ENCODE measurements at regions not wholly inside any gene's neighbourhood (a gene's known extent, or its start where the extent isn't known, plus 50 kb on each side); places are given as distances from the start of the nearest gene placed in this dataset.
"Not testable (repeated sequence)": the region's sequence is repeated elsewhere in the genome, so short reads cannot be mapped to it uniquely, and the experiment has no call there.

DNA sequence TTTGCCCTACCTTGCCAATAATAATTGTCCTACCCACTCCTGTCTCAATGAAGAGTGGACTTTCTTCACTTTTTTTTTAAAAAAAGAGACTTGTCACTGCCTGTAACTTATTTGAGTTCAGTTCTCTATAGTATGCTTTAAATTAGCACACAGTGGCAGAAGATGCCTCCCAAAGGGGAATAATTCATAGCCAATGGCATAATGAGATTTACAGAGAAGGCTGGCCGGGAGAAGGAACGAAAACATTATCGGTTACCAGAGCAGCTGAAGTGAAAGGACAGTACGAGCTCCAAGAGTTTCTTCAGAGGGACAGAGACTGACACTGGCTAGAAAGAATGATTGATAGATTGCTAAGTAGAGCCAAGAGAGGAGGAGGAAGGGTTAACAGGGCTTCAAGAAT is 356.3 kb downstream of the EMP1 start:
- no peak for DNase-seq

DNA sequence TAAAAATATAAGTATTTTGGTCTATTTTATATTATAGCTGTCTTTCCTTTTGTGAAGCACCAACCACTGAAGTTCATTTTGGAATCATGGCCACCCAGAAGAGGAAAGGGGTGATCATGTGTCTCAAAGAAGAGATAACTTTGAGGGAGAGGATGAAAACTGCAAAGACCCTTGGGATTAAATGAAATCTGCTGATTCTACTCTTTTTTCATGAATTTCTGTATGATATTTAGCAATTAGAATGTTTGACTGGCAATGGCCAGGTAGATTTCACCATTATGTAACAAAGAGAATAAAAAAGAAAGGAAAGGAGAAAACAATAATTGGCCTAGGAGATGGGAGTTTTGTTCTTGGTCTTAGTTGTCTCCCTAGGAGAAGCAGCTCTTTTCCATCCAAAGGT is 350.8 kb downstream of the EMP1 start:
- no peak for DNase-seq

DNA sequence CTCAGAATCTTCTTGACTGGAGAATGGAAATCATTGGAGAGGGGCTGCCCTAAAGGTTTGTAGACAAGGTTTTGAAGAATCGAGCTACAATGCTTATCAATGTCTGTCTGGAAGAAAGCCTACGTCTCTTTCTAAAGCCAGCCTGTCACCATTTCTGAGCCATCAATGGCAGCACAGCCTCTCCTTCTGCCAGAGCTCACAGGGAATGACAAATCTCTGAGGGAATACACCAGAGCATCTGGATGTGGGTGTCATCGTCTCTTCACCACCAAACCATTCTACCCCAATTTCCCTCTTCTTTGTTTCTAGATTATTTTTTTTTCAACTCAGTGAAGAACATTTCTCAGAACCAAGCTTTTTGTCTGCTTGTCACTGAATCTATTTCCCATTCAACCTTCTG is 349.7 kb downstream of the EMP1 start:
- no peak for DNase-seq

DNA sequence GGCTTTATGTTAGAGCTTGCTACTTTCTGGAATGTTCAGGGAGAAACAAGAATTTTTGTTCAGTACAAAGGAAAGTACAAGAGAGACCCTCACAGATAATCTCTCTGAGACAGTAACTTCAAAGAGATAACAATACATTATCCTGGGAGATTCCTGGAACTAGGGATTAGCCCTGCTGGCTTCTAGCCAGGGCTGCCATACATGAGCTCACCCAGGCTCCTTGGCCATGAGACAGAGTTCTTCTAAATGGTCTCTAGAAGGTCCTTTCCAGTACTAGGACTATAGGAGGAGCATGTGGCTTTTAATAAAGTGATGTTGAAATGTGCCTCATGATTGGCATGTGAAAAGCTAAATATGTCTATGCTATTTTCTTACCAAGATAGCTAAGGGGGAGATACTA is 342.5 kb downstream of the EMP1 start:
- no peak for DNase-seq

DNA sequence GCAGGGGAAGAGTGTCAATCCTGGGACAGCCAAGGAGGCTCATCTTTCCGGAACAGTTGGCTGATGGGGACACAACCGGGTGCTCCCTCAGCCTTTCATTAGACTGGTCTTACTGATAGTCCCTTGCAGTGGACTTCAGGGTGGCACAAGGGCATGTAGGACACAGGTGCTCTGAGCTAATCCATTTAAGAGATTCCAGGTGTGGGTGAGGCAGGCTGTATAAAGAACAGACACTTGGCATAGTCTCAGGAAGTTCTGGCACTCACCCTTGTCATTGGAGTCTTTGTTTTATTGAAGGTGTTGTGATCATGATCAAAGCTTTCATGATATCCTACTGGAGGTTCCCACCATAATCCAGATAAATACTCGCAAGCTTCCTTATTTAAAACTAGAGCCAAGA is 341.6 kb downstream of the EMP1 start:
- no peak for DNase-seq

DNA sequence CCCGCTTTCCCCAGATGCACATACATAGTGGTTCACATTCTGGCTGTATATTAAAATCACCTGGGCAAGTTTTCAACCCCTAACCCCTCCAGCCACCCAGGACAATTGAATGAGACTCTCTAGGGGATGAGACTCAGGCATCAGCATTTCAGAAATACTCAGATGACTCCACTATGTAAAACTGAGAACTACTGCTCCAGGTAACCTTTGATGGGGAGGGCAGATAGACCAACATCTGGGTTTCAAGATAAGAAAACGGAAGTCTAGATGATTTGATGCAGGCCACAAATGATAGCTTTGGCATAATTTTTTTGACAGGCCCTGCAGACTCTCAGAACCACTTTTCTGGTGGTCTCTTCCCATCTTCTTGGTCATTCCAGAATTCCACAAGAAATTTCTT is 341.1 kb downstream of the EMP1 start:
- no peak for DNase-seq

DNA sequence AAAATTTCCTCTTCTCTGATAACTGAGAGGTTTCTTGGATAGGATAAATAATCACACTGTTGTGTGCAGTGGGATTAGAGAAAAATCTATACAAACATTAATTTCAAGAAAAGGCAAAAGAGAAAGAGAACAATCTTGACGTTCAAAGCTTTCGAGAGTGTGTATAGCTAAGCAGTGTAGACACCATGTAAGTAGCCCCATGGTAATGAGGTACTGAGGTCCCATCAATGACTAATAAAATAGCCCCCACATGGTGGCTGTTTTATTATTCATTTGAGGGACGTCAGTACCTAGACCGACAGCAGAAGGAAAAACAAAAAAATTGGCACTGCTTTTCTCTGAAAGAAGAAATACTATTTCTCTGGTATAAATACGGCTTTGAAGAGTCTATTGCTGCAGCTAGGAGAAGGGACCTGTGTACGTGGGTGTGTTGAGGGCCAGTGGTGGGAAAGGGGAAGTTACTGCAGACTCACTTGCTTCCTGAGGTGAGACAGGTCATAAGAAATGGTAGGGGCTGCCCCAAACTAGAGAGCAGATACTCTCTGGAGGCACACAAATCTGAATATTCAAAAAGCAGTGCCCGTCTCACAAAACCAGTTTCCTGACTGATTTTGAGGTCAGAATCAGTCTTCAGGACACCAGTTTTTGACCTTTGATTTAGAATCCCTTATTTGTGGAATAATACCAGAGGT is 339.8 kb downstream of the EMP1 start:
- DNase-seq: no peak

DNA sequence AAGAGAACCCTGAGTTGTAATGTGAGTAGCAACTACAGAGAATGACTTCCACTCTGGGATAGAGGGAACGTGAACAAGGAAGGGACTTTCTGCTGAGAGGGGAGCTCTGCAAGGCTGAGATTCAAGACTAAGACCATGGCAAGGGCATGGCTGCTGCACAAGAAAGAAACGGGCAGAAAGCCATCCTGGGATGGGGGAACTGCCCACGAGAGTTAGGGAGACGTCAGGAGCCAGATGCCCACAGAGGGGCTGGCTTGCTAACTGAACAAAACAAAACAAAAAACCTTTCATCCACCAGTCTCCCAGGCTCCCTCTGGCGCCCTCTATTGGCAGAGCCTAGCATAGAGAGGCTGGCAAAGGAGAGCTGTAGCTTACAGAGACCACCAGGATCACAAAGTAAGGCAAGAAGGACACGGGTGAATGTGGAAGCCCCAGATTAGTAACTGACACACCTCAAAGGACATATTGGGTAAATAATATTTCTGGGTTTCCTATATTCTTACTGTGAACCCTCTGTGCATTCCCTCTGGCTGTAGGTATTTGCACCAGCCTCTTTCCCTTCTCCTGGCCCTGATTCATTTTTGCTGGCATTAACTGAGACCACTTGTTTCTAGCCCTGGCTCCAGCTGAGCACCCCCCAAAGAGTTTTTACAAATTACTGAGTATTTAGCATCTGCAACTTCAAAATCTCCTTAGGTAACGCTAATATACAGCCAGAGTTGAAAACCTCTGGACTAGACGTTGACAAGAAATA is 338.3 kb downstream of the EMP1 start:
- peak; percentile 24 for DNase-seq

DNA sequence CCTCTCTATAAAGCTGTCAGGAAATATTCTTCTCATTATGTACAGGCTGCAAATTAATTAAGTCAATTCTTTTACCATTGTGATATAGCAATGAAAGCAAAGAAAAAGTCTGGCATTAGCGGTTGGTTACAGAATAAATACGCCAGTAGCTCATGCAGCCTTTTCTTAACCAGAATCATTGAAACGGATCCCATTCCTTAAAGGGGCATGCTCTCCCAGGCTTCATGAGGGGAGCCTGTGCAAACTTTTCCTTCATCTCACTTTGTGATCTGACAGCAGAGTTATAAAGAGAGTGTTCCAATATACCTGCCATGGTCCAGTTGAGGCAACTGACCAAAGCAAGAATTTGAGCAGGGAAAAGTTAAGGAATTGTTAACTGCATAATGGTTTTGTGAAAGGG is 337.7 kb downstream of the EMP1 start:
- no peak for DNase-seq

DNA sequence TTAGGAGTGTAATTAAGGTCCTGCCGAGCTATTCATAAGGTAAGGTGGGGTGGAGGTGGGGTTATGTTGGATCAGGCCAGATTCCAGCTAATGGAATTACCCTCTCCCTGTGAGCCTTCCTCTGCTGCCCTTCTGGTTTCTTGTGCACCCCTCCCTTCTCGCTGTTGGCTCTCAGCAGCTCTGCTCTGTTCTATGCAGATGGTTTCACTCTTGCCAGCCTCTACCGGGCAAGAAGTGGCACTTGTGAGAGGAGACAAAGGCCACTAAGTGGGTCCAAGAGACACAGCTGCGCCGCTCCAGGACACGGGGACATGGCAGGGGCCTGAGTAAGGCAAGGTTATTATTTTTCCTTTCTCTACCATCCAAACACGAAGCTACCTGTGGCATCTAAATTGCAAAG is 334.4 kb downstream of the EMP1 start:
- no peak for DNase-seq

DNA sequence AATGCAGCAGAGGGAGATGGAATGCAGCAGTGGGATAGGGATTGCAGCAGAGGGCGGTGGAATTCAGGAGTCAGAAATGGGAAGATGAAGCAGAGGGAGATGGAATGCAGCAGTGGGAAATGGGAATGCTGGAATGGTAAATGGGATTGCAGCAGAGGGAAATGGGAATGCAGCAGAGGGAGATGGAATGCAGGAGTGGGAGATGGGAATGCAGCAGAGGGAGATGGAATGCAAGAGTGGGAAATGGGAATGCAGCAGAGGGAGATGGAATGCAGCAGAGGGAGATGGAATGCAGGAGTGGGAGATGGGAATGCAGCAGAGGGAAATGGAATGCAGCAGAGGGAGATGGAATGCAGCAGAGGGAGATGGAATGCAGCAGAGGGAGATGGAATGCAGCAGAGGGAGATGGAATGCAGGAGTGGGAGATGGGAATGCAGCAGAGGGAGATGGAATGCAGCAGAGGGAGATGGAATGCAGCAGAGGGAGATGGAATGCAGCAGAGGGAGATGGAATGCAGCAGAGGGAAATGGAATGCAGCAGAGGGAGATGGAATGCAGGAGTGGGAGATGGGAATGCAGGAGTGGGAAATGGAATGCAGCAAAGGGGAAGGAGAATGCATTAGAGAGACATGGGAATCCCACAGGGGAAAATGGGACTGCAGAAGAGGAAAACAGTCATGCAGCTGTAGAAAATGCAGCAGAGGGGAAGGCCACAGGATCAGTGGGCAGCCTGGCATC is 329.8 kb downstream of the EMP1 start:
- DNase-seq: not testable (repeated sequence)

DNA sequence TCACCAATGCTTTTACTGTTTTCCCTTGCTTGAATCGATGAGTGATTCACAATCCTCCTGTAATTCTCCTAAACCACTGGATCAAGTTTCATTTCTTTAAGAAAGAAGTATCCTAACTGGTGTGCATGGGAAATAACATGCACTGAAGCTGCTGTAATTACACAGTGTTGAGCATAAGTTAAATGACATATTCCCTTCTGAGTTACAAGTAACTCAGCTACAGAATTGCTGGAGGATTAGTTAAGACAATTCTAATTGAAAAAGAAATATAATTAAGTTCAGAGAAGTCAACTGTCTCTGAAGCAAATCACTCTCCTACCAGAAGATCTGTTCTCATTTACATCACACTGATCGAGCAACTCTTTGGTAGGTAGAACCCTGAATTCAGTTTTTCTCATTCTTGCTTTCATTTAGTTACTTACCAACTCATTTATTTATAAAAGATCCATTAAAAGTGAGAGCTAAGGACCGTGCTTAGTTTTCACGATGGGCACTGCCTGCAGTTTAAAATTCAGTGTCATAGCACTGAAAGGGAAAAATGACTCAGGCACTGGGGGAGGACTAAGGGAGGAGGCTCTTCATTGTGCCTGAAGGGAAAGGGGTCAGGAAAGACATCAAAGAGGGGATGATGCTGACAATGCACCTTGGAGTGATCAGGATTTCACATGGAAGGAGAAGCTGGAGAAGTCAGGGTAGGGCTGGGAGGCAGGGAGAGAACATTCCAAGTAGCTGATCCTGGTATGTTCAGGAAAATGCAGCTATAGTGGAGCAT is 327.2 kb downstream of the EMP1 start:
- DNase-seq: no peak

DNA sequence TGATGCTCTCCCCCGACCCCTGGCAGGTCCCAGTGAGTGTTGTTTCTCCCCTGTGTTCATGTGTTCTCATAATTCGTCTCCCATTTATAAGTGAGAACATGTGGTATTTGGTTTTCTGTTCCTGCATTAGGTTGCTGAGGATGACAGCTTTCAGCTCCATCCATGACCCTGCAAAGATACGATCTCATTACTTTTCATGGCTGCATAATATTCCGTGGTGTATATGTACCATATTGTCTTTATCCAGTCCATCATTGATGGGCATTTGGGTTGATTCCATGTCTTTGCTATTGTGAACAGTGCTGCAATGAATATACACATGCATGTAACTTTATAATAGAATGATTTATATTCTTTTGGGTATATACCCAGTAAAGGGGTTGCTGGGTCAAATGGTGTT is 321.5 kb downstream of the EMP1 start:
- DNase-seq: not testable (repeated sequence)

DNA sequence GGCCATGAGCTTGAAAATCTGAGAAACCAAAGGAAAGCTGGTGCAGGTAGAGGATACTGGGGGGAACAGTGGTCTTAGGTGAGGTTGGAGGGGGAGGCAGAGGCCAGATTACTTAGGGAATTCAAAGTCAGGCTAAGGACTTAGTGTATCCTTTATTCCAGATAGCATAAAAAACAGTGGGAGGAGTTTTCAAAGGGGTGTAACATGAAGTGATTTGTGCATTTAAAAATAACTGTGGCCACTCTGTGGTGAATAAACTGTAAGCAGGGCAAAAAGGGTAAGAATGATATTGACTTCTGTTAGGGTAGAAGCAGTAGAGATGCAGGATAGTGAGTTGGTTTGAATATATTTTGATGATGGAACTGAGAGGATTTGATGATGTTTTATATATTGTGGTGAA is 313.2 kb downstream of the EMP1 start:
- DNase-seq: no peak

DNA sequence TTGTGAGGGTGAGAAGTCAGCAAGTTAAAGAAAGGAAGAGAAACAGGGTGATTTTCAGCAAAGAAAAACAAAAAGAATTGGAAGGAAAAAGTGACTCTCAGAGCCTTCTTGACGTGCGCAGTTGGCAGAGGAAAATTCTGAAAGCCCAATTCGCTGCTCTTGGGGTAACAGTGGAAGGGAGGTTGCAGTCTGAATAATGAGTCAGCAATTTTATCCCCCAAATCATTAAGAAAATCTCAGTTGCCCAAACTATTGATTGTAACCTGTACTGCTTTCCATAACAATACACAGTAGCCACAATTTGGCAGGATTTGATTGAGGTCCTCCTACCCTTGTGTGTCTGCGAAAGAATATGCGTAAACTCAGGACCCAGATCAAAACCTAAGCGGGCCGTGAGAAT is 309.1 kb downstream of the EMP1 start:
- no peak for DNase-seq

DNA sequence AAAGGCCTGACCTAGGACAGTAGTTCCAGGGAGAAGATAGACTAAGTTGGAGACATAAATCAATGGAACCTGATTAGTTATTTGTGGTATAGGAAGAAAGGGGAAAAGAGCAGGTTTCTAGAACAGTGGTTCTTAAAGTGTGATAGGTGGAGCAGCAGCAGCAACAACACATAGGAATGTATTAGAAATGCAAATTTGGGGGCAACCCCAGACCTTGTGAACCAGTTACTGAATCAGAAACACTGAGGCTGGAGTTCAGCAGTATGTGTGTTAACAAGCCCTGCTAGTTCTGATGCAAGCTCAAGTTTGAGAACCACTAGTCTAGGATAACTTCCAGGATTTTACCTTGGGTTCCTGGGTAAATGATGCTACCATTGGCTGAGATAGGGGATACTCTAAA is 308.7 kb downstream of the EMP1 start:
- DNase-seq: no peak

DNA sequence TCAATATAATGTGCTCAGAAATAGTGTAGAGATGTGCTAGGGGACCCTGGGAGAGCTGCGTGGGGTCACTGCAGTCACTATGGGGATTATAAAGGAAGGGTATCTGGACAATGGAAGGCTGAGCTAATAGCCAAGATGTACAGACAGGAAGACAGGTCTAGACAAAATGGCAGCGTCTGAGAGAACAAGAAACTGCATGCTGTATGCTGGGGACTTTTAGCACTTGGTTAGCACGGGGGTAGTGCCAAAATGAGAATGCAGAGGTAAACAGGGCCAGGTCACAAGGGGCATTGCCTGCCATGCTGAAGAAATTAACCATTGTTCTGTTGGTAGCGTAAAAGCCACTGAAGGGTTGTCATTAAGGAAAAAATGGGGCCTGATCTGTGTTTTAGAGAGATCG is 308.2 kb downstream of the EMP1 start:
- no peak for DNase-seq

DNA sequence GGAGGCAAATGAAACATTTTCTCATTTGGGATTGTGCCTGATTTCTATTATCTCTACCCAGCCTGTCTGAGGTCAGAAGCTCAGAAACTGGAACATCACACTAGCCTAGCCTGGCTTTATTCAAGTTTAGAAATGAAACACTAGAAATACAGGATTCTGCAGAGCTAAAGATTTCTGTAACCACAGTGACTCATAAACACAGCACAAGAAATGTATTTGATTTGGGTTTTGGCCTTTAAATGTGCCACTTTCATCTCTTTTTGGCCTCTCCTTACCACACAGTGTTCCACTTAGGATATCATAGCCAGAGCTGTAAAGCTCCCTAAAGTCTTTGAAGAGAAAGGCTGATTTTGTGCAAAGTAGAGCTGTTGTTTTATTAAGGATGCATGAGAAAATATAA is 307.5 kb downstream of the EMP1 start:
- DNase-seq: no peak

DNA sequence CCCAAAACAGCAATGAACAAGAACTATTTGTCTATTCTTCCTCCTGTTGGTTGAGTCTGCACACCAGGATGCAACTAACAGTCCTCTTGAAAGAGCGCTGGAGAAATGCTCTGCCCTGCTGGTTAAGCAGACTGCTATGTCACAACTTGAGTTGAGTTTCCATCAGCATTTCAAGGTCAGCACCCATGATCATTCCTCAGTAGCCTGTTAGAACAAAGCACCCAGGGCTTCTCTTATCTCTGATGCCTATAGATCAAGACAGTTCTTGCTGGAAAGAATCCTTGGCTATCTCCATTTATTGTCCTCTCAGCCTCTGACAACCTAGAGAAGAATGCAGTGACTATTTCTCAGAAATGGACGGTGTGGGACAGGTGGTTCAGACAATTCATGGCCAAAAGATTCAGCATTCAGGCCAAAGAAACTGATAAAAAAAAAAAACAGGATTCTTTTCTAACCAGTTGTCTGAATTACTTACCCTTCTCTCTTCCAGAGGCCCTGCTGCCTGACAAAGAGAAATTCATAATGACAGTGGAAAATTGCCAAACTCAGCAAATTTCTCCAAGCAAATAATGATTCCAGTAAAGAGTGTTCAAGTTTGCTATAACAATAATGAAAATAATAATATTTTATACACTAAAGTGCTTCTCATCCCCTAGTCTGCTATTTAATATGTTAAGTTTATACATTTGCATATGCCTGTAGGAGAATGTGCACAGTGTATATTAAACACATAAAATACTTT is 306.7 kb downstream of the EMP1 start:
- DNase-seq: no peak

DNA sequence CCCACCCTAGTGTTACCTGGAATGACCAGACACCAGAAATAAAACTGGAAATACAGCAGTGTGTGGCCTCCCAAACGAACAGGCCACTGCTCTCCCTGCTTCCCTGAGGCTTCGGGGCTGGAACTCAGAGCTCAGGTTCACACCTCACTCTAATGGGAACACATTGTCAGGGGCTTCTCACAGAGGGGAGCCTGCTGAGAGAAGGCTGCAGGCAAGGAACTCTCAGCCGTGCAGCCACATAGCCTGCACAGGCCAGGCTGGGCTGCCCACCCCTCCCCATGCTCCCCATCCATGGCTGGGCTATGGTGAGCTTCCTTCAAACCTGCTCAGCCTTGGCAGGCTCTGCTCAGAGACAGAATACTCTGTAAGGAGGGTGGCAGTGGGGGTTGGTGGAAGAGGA is 302.5 kb downstream of the EMP1 start:
- DNase-seq: no peak

DNA sequence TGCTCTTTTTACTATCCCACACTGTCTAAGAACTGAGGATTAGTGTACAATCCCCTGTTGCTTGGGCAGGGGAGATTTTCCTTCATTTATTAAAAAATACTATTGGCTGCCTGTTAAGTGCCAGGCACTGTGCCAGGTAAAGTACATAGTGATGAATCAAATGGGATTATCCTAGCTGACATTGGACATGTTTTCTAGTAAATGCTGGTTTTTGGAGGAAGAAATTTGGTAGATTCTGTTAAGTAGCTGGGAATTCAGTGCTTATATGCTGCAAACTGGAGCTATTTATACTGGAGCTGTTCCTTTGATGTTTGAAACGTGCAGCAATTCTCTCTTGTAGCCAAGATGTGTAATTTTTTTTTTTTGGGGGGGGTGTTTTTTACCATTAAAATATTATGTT is 299.6 kb downstream of the EMP1 start:
- DNase-seq: no peak

DNA sequence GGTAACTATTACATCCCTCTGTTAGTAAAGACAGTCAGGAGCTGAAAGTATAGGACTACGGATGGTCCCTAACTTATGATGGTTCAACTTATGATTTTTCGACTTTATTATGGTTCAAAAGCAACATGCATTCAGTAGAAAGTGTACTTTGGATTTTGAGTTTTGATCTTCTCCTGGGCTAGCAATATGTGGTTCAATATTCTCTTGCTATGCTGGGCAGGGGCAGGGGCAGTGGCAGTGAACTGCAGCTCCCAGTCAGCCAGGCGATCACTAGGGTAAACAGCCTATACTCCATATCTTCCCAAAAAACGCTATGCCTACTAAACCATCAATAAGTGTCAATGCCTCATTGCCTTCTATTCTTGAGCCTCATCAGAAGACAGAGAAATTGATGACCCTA is 292.7 kb downstream of the EMP1 start:
- DNase-seq: no peak

DNA sequence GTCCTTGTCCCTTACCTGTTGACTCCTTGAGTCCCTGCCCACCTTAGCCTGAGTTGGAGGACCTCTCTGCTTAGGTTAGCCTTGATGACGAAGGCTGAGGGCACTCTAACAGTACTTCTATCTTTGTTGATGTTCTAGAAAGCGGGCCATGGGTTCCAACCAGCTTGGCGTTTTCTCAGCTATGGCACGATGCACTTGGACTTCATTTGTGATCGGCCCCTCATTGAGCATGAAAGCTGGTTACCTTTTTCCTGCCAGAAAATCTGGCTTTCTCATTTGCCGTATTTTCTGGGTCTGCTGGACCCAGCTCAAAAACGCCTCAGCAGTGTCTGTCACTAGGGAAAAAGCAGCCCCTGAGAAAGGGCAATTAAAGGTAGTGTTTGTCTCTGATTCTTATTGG is 290.8 kb downstream of the EMP1 start:
- no peak for DNase-seq
